IMR-90 (cell line): ENCODE measurements at regions not wholly inside any gene's neighbourhood (a gene's known extent, or its start where the extent isn't known, plus 50 kb on each side); places are given as distances from the start of the nearest gene placed in this dataset.

Experiments
- ATAC-seq: fragments of 200-7000 bp; cut with Tn5 transposase; 2 replicates; pipeline ENCODE4 v1.9.1; 2020; ENCODE audit warnings: low read depth, mild to moderate bottlenecking, moderate library complexity
- BruUV-seq: library from RNA; stranded (reverse); fragments of 400-500 nt; replicated peaks from 2 replicates; lab custom pipeline; 2021; lab: Mats Ljungman, UMichigan
- CTCF ChIA-PET: fragments of 300-600 bp; formaldehyde crosslinking; extraction: SDS; loops from one replicate; lab custom pipeline; 2021; ENCODE audit warnings: antibody characterized with exemption; lab: Yijun Ruan, JAX
- POLR2A ChIA-PET: fragments of 300-600 bp; sonication (Branson Sonifier 250); formaldehyde crosslinking; loops from one replicate; lab custom pipeline; 2022; ENCODE audit warnings: antibody characterized with exemption; ENCODE audit not compliant: unreplicated experiment; lab: Charles Lee
- DNase-seq: peaks from one replicate; pipeline ENCODE4 v3.0.0; 2013
- H2AFZ ChIP-seq: replicated peaks from 2 replicates; pipeline ENCODE3; 2013; ENCODE audit warnings: low read length, mild to moderate bottlenecking; ENCODE audit not compliant: poor library complexity
- H2AK5ac ChIP-seq: 2 replicates; pipeline ENCODE4 v1.6.1; 2013; ENCODE audit warnings: low read depth, low read length, inconsistent platforms
- H2AK9ac ChIP-seq: replicated peaks from 2 replicates; pipeline ENCODE3; 2013; ENCODE audit warnings: mild to moderate bottlenecking, low read depth, low read length, moderate library complexity; ENCODE audit not compliant: poor library complexity
- H2BK120ac ChIP-seq: 2 replicates; pipeline ENCODE4 v1.6.1; 2013; ENCODE audit warnings: low read depth, low read length, inconsistent platforms
- H2BK15ac ChIP-seq: 3 replicates; pipeline ENCODE4 v1.6.1; 2013; ENCODE audit warnings: low read depth, low read length, inconsistent platforms
- H2BK20ac ChIP-seq: 2 replicates; pipeline ENCODE4 v1.6.1; 2013; ENCODE audit warnings: low read depth, mild to moderate bottlenecking, inconsistent platforms, low read length, moderate library complexity
- H2BK5ac ChIP-seq: 2 replicates; pipeline ENCODE4 v1.6.1; 2013; ENCODE audit warnings: mild to moderate bottlenecking, low read depth, low read length, inconsistent platforms; ENCODE audit not compliant: poor library complexity, severe bottlenecking
- H3K14ac ChIP-seq: replicated peaks from 2 replicates; pipeline ENCODE4 v1.6.1; 2013; ENCODE audit warnings: low read depth, low read length, inconsistent platforms
- H3K18ac ChIP-seq: 2 replicates; pipeline ENCODE4 v1.6.1; 2013; ENCODE audit warnings: low read depth, low read length, control low read depth
- H3K23ac ChIP-seq: 2 replicates; pipeline ENCODE4 v1.6.1; 2013; ENCODE audit warnings: low read depth, low read length, inconsistent platforms
- H3K27ac ChIP-seq: 2 replicates; pipeline ENCODE4 v1.5.1; 2013; ENCODE audit warnings: mild to moderate bottlenecking, control low read depth, low read length; ENCODE audit not compliant: insufficient read depth
- H3K27me3 ChIP-seq: 2 replicates; pipeline ENCODE4 v1.6.1; 2013; ENCODE audit warnings: low read length; ENCODE audit not compliant: control insufficient read depth, insufficient read depth
- H3K36me3 ChIP-seq: 2 replicates; pipeline ENCODE4 v1.6.1; 2013; ENCODE audit warnings: low read length, mixed read lengths; ENCODE audit not compliant: control insufficient read depth, insufficient read depth
- H3K4ac ChIP-seq: 2 replicates; pipeline ENCODE4 v1.6.1; 2013; ENCODE audit warnings: low read depth, low read length, inconsistent platforms
- H3K4me1 ChIP-seq: 2 replicates; pipeline ENCODE4 v1.6.1; 2013; ENCODE audit warnings: low read length, mixed read lengths; ENCODE audit not compliant: control insufficient read depth, insufficient read depth
- H3K4me2 ChIP-seq: 2 replicates; pipeline ENCODE4 v1.6.1; 2013; ENCODE audit warnings: low read depth, mild to moderate bottlenecking, control low read depth, low read length, moderate library complexity
- H3K4me3 ChIP-seq: 2 replicates; pipeline ENCODE4 v1.5.1; 2013; ENCODE audit warnings: low read depth, mild to moderate bottlenecking, control low read depth, low read length, moderate library complexity; ENCODE audit not compliant: insufficient read depth
- H3K56ac ChIP-seq: 2 replicates; pipeline ENCODE4 v1.6.1; 2013; ENCODE audit warnings: low read length, inconsistent platforms; ENCODE audit not compliant: insufficient read depth; ENCODE audit errors: extremely low read depth
- H3K79me1 ChIP-seq, 2 experiments: 2 replicates each; pipeline ENCODE4 v1.6.1; 2013; ENCODE audit warnings: low read length in 2 of 2, inconsistent platforms in 1 of 2, low read depth in 1 of 2
- H3K9ac ChIP-seq: 2 replicates; pipeline ENCODE4 v1.6.1; 2013; ENCODE audit warnings: low read depth, low read length, control low read depth
- H3K9me1 ChIP-seq: 2 replicates; pipeline ENCODE4 v1.6.1; 2013; ENCODE audit warnings: low read length, inconsistent platforms; ENCODE audit not compliant: insufficient read depth
- H3K9me3 ChIP-seq: 2 replicates; pipeline ENCODE4 v1.6.1; 2013; ENCODE audit warnings: low read length; ENCODE audit not compliant: control insufficient read depth, insufficient read depth
- H4K20me1 ChIP-seq: 2 replicates; pipeline ENCODE4 v1.6.1; 2013; ENCODE audit warnings: low read length, inconsistent platforms; ENCODE audit not compliant: insufficient read depth
- H4K5ac ChIP-seq: 2 replicates; pipeline ENCODE4 v1.6.1; 2013; ENCODE audit warnings: mild to moderate bottlenecking, low read depth, low read length, control low read depth
- H4K8ac ChIP-seq, 2 experiments: 2 replicates each; pipeline ENCODE4 v1.6.1; 2013; ENCODE audit warnings: low read depth in 2 of 2, low read length in 2 of 2, control low read depth in 1 of 2, inconsistent platforms in 1 of 2
- H4K91ac ChIP-seq: 2 replicates; pipeline ENCODE4 v1.6.1; 2013; ENCODE audit warnings: low read depth, low read length, inconsistent platforms; ENCODE audit not compliant: insufficient read depth
- BHLHE40 ChIP-seq: fragments of 150-350 bp; IDR thresholded peaks from 2 replicates; pipeline ENCODE4 v1.6.1; 2016; ENCODE audit warnings: mild to moderate bottlenecking, low read depth, low read length
- CEBPB ChIP-seq: IDR thresholded peaks from 2 replicates; pipeline ENCODE4 v1.6.1; 2012; ENCODE audit warnings: low read depth, low read length, improper control_type of control experiment
- CHD1 ChIP-seq: IDR thresholded peaks from 2 replicates; pipeline ENCODE4 v1.6.1; 2012; ENCODE audit warnings: low read depth, low read length, improper control_type of control experiment
- CTCF ChIP-seq: conservative IDR thresholded peaks from 2 replicates; pipeline ENCODE4 v1.5.1; 2012; ENCODE audit warnings: mild to moderate bottlenecking, low read depth, low read length, improper control_type of control experiment
- FOS ChIP-seq: fragments of 150-350 bp; IDR thresholded peaks from 2 replicates; pipeline ENCODE4 v1.6.1; 2016; ENCODE audit warnings: low read depth, low read length
- MAFK ChIP-seq: IDR thresholded peaks from 2 replicates; pipeline ENCODE4 v1.6.1; 2012; ENCODE audit warnings: low read depth, low read length, improper control_type of control experiment
- MAZ ChIP-seq: IDR thresholded peaks from 2 replicates; pipeline ENCODE4 v1.6.1; 2012; ENCODE audit warnings: low read depth, mild to moderate bottlenecking, low read length, improper control_type of control experiment, moderate library complexity, borderline replicate concordance
- MXI1 ChIP-seq: IDR thresholded peaks from 2 replicates; pipeline ENCODE4 v1.6.1; 2012; ENCODE audit warnings: low read depth, mild to moderate bottlenecking, low read length, moderate library complexity, borderline replicate concordance
- NFE2L2 ChIP-seq: fragments of 150-350 bp; IDR thresholded peaks from 2 replicates; pipeline ENCODE4 v1.6.1; 2016; ENCODE audit warnings: low read depth, mild to moderate bottlenecking, low read length
- POLR2A ChIP-seq: IDR thresholded peaks from 2 replicates; pipeline ENCODE4 v1.6.1; 2012; ENCODE audit warnings: mild to moderate bottlenecking, low read depth, low read length
- RAD21 ChIP-seq: IDR thresholded peaks from 2 replicates; pipeline ENCODE4 v1.6.1; 2012; ENCODE audit warnings: low read length, improper control_type of control experiment
- RCOR1 ChIP-seq: IDR thresholded peaks from 2 replicates; pipeline ENCODE4 v1.6.1; 2012; ENCODE audit warnings: mild to moderate bottlenecking, low read length, improper control_type of control experiment; ENCODE audit not compliant: insufficient replicate concordance
- RFX5 ChIP-seq: IDR thresholded peaks from 2 replicates; pipeline ENCODE4 v1.8.0; 2012; ENCODE audit warnings: low read depth, mild to moderate bottlenecking, low read length, moderate library complexity
- SMC3 ChIP-seq: fragments of 150-350 bp; IDR thresholded peaks from 2 replicates; pipeline ENCODE4 v1.6.1; 2016; ENCODE audit warnings: low read depth, mild to moderate bottlenecking, antibody characterized with exemption, low read length, moderate library complexity
- USF2 ChIP-seq: fragments of 150-350 bp; IDR thresholded peaks from 2 replicates; pipeline ENCODE4 v1.6.1; 2017; ENCODE audit warnings: mild to moderate bottlenecking, antibody characterized with exemption, low read length, low read depth
- WGBS, 2 experiments: methylation state at CpG; one replicate each; pipeline versions ENCODE4 v1.1.5 to v1.1.7; 2013; ENCODE audit warnings: missing lambda C conversion rate in 2 of 2; ENCODE audit not compliant: insufficient read length in 1 of 2; ENCODE audit errors: extremely low coverage in 2 of 2; 5-methylcytosine and 5-hydroxymethylcytosine counted together
- dilution Hi-C: fragments of 300-500 bp; cut with HindIII; formaldehyde crosslinking; loops from one replicate; pipeline ENCODE4 v1.14.3; 2018; ENCODE audit warnings: low sequenced_read_pairs; ENCODE audit not compliant: unreplicated experiment
- in situ Hi-C: fragments of 300-500 bp; cut with MboI; formaldehyde crosslinking; loops from 3 replicates; pipeline ENCODE4 v1.14.3; 2019; ENCODE audit warnings: low sequenced_read_pairs, inconsistent platforms, mixed read lengths
- intact Hi-C: fragments of 100-400 bp; cut with micrococcal nuclease; formaldehyde crosslinking; loops from 2 replicates; pipeline ENCODE4 v1.10.0; 2022
- TF ChIP-seq, protein P1 (sequence below): fragments of 150-350 bp; IDR thresholded peaks from 2 replicates; pipeline ENCODE4 v1.6.1; 2016; ENCODE audit warnings: low read depth, mild to moderate bottlenecking, low read length, moderate library complexity, borderline replicate concordance

DNA sequence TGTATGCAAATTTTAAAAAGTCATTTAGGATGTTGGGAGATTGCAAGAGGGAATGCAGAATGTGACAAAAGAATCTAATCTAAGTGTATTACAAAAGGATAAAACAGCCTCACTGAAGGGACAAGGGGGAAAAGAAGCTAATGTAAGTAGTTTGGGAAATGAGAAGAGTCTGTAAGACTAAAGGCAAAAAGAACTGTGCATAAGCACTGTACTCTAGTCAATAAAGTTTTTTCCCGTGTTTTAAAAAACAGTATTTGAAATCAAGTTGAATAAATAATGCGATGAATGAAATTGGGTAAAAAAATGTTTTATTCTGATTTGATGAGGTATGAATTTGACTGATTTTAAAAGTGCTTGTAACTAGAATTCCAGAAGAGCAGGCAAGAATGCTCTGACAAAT is 149.8 kb downstream of the VEGFA start:
- no TSS peak for BruUV-seq
- dilution Hi-C loops (no loop called here), in situ Hi-C loops (no loop called here), intact Hi-C loops (no loop called here)
- Histone ChIP-seq H2BK5ac (no peak overlapping the region), H2BK20ac (no peak overlapping the region), H2AK9ac (no peak overlapping the region), H2BK15ac (no peak overlapping the region), H3K79me1 (no peaks in the 10 kb centered on the region), H3K23ac (no peak overlapping the region), H4K5ac (no peak overlapping the region), H3K9me1 (peaks cover 10% of the 10 kb centered on the region), H3K9ac (no peak overlapping the region), H3K36me3 (no peaks in the 10 kb centered on the region), H4K8ac (no peak overlapping the region), H4K91ac (no peak overlapping the region), H3K9me3 (no peaks in the 10 kb centered on the region), H3K4me3 (no peak overlapping the region), H3K56ac (no peak overlapping the region), H3K4me2 (no peak overlapping the region), H3K27ac (no peak overlapping the region), H4K20me1 (no peaks in the 10 kb centered on the region), H2BK120ac (no peak overlapping the region), H2AK5ac (no peak overlapping the region), H3K4me1 (peaks cover 21% of the 10 kb centered on the region), H3K18ac (no peak overlapping the region), H3K27me3 (no peaks in the 10 kb centered on the region), H3K4ac (no peak overlapping the region), H3K14ac (no peak overlapping the region), H2AFZ (no peak overlapping the region)
- POLR2A ChIA-PET, result no interaction called here
- CTCF ChIA-PET, result interaction anchor here (1.6 kb wide), 1 partner anchor 63 kb away, joined by 3 read pairs; no protein-coding TSS in a partner anchor
- ATAC-seq (no peak), DNase-seq (no peak)
- TF ChIP-seq RCOR1, result no peak
- no peak for TF ChIP-seq MAZ
- TF ChIP-seq RFX5, result no peak
- no peak for TF ChIP-seq NFE2L2
- no peak for TF ChIP-seq USF2
- TF ChIP-seq FOS, result no peak
- TF ChIP-seq, protein P1, sequence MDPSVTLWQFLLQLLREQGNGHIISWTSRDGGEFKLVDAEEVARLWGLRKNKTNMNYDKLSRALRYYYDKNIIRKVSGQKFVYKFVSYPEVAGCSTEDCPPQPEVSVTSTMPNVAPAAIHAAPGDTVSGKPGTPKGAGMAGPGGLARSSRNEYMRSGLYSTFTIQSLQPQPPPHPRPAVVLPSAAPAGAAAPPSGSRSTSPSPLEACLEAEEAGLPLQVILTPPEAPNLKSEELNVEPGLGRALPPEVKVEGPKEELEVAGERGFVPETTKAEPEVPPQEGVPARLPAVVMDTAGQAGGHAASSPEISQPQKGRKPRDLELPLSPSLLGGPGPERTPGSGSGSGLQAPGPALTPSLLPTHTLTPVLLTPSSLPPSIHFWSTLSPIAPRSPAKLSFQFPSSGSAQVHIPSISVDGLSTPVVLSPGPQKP, result no peak
- no peak for TF ChIP-seq MXI1
- TF ChIP-seq MAFK, result no peak
- no peak for TF ChIP-seq RAD21
- TF ChIP-seq POLR2A, result no peak
- TF ChIP-seq CEBPB, result no peak
- TF ChIP-seq CTCF, result no peak
- no peak for TF ChIP-seq CHD1
- TF ChIP-seq BHLHE40, result no peak
- TF ChIP-seq SMC3, result no peak
- WGBS, 2 experiments, result 60 to 100% methylated on average over 1 to 2 of the region's 2 CpGs
